HS-5 (cell line): ENCODE measurements at regions not wholly inside any gene's neighbourhood (a gene's known extent, or its start where the extent isn't known, plus 50 kb on each side); places are given as distances from the start of the nearest gene placed in this dataset.

Experiments used
- DNase-seq: peaks from one replicate; pipeline ENCODE4 v3.0.0-alpha.2; 2012; ENCODE audit warnings: low read depth

DNA sequence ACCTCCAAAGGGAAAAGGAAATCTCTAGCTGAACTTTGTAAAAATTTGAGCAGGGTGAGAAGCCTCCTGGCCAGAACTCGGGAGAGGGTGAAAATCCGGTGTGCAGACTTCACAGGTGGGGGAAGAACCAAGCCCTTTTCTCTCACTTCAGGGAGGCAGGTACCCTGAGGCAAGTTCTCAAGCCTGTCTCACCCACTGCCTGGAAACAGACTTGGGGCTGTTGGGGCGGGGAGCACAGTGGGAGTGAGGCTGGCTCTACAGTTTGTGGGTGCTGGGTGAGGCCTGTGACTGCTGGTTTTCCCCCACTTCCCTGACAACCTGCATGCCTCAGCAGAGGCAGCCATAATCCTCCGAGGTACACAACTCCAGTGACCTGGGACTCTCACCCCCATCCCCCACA lies 187.1 kb downstream of the KIF4B start:
- no peak for DNase-seq

DNA sequence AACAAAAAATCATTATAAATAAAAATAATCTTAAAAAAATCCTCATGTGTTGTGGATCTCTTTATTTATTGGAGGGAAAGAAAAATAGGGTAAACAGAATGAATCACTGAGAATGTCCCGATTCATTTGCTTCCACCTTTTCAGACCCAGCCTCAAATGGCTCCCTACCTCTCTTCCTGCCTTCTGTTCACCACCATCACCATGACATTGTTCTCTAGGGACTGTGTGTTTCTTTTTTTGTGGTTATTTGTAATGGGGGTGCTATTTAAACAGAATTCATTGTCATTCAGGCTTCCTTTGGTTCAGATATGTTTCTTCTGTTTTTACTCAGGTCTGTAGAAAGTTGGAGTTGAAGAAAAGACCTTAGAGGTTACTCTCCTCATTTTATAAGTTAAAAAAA lies 198.2 kb downstream of the KIF4B start:
- DNase-seq, result no peak

DNA sequence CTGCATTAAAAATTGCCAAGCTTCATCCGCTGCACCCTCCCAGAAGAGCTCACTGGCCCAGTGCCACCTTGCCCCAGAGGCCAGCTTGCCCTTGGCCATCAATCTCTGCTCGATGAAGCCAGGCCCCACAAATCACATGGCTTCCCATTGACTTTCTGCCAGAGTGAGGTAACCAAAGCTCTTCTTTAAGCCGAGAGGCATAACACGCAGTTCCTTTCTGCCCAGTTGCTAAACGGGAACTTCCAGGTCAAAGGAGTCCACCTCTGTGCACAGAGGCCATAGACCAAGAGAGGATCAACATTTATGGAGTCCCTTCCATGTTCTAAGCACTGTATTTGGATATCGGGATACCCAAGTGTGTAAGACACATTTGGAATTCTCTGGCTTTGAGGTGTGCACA lies 208.8 kb downstream of the KIF4B start:
- no peak for DNase-seq

DNA sequence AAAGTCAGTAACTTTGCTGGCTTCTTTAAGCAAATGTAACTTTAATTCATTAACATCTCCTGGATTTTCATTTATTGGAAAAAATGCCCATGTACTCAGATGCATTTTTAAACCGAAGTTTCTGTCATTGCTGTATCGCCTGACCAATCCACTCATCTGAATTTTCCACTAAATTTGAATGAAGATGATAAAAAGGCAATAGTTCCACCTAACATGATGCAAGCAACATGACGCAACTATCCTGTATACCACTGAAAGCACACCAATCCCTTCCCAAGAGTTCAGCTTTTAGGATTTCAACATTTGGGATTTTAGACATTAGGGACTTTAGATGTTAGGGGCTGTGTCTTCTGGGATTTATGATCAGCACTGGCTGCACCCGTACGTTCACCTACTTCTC lies 215.6 kb downstream of the KIF4B start:
- DNase-seq, result no peak

DNA sequence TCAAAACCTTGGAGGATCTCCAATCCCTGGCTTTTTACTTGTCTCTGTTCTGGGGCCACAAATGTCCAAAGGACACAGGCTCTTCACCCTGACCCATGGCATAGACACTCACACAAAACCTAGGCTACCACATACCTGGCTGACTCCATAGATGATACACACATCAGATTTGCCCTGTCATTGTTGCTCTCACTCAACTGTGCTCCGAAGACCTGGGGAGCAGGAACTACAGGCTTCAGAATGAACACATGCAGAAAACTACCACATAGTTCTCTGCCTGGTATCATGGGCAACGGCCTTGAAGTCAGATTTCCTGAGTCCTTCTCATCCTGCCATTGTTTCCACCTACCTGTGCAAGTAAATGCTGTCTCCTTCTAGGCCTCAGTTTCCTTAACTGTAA lies 226.2 kb downstream of the KIF4B start:
- DNase-seq, result no peak

DNA sequence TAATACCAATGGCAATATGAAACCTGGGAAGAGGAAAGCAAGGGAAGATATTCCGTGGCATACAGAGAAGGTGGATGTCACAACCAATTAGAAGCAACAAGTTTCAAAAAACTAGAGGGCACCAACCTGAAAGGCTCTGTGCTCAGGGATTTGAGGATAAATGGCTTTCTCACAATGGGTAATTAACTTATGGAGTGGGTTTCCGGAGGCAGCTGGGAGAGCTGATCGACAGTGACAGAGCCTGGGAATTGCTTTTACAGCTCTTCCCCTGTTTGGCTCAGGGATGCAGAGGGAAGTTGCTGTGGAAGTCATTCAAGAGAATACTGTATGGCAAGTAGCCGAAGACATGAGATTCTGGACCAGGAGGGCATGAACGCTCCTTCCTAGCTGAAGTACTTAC lies 237.0 kb downstream of the KIF4B start:
- no peak for DNase-seq

DNA sequence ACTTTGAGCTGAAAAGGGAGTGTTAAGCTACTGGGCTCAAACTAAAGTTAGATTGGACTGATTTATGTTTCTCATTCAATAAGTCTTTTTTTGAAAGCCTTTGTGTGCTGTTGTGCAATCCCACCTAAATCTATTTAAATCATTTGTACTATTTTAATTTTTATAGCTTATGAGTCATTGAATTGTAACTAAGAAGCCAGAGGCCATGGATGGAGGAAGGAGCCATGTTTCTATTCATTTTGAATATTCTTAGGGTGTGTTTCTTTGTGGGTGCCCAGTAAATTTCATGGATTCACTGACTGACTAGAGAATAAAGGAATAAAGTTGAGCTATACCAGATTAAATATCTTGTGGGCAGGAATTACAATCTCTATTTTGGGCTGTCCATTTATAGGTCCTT lies 238.5 kb downstream of the KIF4B start:
- no peak for DNase-seq

DNA sequence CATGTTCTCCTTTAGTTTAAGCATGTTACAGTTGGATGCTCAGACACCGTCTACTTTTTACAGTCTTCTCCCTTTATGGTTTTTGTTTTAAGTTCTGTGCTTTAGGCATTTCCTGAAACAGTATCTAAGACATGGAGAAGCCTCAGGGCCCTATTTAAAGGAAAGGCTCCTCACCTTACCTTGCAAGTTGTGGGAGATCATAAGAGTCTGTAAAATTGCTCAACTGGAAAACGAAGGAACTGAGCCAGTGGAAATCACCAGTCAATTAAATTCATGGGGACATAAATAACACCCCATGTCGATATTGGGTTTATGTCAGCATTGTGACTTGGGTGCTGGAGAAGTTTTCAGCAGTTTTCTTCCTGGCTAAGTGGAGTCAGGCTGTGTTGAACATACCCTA lies 239.2 kb downstream of the KIF4B start:
- DNase-seq, result no peak

DNA sequence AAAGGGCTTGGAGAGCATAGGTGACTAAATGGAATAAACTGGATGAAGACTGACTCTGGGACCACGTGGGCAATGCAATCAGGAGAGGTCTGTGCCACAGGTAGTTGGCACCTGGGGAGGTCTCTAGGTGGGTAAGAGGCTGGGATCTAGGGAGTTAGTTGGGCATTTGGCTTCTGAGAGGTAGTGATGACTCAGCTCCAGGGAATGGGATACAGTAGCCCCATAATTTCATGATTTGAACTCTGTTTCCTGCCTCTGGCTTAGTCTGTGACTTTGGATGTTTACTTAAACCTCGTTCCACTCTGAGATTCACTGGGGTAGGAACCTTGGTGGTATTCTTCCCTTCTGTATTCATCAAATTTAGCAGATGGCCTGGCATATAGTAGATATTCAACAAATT lies 240.8 kb downstream of the KIF4B start:
- DNase-seq, result no peak

DNA sequence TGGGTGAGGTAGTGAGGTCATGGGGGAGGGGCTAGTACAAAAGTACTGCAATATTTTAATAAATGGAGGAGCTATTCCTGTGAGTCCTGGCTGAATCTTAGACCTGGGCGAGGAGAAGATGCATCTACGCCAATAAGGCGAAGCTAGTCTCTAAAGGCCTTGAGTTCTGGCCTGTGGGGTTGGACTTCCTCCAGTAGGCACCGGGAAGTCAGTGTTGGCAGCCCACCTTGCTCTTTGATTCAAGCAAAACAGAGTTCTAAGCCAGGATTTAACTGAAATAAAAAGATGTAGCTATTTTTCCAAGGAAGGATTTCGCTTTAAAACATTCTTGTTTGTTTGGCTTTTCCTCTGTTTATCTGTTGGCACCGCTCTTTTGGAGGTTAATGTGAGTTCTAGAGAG lies 244.6 kb downstream of the KIF4B start:
- DNase-seq, result no peak

DNA sequence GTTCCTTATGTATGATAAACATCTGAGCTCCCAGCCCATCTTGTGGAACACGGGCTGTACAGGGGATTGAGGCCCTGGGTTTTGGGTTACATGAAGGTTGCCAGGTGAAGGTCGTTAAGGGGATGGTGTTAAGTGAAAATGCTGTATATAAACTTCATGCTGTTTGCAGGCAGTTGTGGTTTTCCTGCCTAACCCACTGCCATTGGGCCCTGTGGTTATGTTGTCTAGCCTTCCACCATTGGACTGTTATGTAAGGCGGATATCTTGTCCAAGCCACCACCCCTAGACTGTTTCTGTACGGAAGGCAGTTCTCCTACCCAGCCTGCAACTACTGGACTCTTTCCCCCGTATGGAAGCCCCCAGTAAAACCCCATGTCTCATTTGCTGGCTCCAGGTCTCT lies 246.1 kb downstream of the KIF4B start:
- DNase-seq, result no peak

DNA sequence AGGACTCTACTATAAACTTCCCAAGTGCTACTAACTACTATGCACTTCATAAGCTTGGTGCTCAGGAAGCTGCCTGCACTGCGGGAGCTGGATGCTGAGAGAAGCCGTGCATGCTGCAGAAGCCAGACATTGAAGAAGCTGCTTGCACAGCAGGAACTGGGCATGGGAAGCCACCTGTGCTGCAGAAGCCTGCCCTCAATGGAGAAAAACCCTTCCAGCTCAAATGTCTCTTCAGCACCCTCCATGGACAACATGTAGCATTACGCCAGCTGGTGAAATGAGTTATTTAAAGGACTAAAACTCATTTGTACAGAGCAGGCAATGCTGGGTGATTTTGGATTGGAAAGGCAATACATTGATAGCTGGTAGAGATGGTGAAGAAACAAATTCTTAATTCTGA lies 247.2 kb downstream of the KIF4B start:
- DNase-seq, result no peak

DNA sequence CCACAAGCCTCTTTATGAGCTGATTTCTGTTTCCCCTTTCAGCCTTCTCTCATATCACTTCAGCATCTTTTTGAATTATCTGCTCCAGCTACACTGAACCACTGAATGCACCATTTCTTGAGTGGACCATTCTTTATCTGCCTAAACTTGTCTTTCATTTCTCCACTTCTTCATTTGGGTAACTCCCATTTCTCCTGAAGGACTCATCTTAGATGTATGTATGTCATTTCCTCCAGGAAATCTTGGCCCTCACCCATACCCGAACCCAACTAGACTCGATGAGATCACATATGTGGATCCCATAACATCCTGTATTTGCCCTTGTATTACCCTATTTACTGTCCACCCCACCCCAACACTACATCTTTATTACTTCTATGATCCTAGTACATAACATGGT lies 249.8 kb downstream of the KIF4B start:
- no peak for DNase-seq

DNA sequence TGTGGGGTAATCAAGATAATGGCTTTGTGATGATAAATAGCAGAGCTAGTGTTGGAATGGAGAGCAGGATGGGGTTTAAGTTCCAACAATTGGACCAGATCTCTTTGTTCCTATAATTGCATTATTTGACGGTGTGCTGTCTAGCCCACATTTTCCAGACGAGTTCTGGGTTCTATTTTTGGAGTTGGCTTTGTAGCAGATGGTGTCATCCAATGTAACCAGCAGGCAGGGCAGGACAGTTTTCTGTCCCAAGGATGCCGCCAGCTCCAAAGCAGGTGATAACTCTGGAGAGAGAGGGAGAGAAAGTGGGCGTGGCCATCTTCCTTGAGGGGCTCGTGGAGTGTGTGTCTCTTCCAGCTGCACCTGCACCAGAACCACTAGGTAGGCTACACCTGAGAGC lies 251.3 kb downstream of the KIF4B start:
- DNase-seq, result no peak

DNA sequence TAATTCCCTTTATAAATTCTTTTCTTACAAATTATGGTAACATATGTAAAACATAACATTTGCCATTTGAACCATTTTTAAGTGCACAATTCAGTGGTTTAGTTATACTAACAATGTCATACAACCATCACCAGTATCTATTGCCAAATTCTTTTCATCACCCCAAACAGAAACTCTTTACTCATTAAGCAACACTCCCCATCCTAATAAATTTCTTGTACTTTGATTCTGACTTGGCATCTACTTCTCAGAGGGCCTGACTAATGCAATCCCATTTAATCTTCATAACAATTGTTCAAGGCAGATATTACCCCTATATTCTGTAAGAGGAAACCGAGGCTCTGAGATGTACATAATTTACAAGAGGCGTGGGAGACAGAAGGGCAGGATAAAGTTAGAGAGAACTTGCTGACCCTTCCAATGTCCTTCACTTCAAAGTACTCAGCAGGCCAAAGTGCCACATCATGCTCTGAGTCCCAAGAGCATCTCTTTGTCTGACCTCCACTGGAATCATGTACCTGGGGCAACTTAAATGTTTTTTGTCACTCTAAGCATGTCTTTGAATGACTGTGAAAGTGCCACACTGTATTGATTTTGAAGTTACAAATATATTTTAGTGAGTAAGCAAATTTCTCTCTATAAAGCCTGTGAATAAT lies 255.3 kb downstream of the KIF4B start:
- DNase-seq, result no peak

DNA sequence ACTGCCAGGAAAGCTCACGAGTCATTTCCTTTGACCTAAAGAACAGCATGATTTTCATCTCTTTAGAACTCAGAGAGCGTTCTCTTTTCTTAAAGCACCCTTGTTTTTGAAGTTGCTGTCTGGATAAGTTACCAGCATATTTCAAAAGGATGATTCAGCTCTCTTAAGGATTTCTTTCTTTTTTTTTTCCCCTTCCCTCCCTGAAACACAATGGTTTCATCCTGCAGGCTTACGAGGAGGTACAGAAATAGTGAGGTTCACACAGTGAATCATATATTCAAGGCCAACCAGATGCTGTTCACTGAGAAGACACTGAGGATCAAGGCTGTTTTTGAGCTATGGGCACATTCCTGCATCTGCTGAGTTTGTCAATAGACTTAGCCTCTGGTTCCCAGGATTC lies 257.2 kb downstream of the KIF4B start:
- no peak for DNase-seq

DNA sequence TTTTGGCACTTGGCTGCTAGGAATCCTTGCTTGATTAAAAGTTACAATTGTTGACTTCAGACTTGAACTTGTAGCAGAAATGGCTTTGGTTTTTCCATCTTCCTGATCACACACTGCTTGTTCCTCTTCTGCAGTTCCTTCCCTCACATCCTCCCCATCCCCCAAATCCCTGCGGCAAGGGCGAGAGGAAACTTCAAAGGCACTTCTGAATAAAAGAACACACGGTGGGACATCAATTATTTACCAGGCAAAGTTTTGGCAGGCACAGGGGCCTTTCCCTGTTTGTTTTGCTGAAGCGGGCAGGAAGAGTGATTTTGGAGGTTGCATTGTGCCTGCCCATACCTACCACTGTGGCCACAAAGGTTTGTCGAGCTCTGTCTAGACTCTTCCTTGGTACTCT lies 260.9 kb downstream of the KIF4B start:
- no peak for DNase-seq

DNA sequence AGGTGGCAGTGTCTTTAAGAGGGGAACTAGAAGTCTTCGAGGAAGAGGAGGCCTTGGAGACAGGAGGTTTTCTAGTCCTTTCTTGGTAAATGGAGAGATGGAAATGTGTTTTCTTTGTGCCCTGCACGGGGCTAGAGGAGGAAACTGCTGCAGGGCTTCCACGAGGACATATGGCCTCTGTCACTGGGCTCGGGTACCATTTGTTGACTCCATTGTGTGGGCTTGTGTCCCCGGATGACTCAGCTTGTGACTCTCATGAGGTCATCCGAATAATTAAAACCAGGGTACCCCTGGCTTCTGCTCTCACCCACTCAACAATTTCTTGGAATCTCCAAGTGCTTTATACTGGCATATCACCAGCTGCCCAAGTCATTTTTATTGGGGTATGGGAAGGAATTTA lies 261.7 kb downstream of the KIF4B start:
- no peak for DNase-seq

DNA sequence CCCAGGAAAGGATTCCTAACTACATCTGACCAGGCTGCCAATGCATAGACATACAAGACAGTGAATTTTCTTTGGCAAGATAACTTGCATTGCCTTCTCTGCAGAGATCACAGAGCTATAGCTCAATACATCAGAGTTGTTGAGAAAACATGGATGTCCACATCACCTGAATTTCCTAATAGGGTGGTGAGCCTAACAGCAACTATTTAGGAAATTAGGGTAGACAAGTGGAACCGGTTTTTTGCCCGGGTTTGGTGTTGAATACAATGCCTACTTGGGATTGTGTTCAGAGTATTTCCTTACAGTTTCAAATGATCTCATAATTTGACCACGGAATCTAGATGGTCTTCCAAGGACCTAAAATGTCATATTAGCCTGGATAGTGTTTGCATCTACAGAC lies 262.7 kb downstream of the KIF4B start:
- DNase-seq, result no peak

DNA sequence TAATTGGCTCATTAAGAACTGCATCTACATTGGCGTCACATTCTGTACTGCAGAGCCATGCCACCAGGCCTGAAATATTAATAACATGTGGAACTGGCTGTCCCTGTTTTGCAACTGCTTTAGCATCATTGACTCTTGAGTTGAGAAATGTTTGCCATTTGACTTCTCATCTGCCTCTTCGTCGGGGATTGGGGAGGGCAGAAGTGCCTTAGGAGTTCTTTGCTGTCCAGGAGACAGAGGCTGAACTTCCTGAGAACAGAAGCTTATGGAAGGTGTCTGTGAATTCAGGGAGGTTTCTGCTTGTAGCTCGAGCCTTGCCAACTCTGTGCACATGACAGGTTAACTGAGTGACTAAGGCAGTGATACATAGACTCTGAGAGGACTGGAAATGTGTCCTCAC lies 265.0 kb downstream of the KIF4B start:
- DNase-seq, result no peak

DNA sequence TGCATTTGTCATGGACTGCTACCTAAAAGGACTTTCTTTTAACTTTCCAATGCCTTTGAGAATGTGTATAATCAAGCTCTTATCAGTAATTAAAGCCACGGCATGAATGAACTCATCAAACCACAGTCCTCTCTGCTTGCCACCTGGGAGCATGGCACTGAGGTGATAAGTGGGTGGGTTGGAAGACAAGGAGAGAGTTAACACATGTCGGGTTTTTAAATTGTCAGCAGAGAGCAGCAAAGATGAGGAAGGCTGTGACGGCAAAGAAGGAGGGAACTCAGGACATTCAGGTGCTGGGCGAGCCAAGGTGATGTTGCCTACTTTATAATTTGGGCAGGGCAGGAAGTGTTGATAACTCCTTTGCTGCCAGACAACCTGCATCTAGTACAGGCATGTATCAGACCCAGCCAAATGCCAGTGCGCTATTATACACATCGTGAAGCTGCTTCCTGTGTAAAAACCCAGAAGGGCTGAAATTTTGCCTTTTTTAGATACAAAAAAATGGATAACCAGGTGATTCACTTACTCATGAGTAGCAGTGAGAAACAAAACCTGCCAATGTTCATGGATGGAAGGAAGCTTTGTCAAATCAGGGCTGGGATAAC lies 269.1 kb downstream of the KIF4B start:
- DNase-seq, result no peak

DNA sequence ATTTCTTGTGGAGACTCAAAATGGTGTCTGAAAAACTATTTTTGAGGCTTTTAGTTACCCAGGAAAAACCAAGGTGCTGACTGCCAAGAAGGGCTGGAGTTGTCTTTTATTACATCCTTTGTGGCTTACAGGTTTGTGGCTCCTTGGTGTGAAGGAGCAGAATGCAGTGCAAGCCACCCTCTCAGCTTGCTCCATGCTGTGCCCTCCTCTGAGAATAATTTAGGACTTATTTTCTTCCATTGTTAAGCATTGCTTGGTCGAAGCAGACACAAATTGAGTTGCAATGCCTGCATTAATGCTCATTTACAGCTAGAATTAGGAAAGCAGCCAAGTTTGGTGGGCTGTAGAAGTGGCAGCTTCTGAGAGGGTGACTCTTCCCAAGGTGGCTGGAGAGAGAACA lies 272.2 kb downstream of the KIF4B start:
- DNase-seq, result no peak

DNA sequence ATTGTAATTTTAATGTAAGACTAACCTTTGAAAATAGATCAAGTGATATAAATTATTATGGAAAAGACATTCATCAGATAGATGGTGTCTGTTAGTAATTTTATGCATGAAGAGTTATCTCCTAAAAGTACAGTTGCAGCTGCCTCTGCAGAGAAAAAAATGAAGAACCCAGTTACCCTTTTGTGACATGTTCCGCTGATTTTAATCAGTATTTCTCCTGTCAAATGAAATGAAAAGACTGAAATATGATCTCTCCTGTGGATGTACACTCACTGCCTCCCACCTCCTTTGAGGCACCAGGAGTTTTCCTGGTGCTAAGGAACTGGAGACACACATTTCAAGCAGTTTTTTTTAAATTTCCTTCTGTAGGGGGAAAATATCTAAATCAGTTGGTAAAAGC lies 277.4 kb downstream of the KIF4B start:
- no peak for DNase-seq

DNA sequence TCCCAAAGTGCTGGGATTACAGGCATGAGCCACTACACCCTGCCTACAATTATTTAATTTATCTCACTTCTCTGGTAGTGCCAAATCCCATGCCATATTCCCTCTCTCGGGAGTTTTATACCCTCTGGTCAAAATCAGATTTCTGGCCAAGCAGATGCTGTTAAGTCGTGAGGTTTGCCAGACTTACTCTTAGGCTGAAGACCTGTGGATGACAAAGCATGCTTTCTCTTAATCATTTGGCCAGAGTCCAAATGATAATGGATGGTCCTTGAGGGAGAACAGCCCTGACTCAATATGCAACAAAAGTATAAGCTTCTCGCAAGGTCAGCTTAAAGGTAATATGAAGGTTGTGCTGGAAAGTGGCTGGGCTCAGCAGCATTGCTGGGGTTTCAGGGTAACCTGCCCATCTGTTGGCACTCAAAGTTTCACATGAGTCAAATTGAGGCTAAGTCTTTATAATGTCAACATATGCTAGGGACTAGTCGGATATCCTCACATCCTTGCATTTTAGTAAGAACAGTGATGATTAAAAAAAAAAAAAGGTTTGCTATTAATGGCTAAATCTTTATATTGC lies 280.1 kb downstream of the KIF4B start:
- DNase-seq, result no peak
